ENCODE measurements at regions not wholly inside any gene's neighbourhood (a gene's known extent, or its start where the extent isn't known, plus 50 kb on each side); places are given as distances from the start of the nearest gene placed in this dataset.
"Not testable (repeated sequence)": the region's sequence is repeated elsewhere in the genome, so short reads cannot be mapped to it uniquely, and the experiment has no call there.

DNA sequence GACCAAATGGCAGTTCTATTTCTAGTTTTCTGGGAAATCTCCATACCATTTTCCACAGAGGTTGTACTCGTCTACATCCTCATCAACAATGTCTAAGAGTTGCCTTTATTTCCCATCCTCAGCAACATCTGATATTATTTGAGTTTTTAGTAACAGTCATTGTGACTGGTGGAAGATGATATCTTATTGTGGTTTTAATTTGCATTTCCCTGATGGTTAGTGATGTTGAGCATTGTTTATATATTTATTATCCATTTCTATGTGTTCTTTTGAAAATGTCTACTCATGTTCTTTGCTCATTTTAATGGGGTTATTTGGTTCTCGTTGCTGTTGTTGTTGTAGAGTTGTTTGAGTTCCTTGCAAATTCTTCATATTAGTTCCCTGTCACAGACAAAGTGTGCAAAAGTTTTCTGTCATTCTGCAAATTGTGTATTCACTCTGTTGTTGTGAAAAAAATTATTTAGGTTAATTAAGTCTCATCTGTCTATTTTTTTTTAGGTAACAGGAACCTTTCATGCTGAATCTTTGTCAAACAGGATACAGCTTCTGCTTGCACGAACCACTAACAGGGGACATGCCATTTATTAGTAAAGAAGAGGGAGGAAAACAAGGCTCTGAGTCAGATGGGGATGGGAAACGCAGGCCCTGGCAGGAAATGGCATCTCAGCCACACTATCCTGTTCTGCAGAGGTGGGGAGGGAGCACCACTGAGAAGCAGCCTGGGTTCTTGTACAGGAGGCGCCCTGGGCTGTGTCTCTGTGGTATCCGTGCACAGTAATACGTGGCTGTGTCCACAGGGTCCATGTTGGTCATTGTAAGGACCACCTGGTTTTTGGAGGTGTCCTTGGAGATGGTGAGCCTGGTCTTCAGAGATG is 1196.7 kb downstream of the TMEM121 start:
- H3K4me3 ChIP-seq; H3K9me3 ChIP-seq; H3K36me3 ChIP-seq (ENCODE audit: low read depth); ATAC-seq; DNase-seq; intact Hi-C loops (cut with DNase I, micrococcal nuclease); H3K4me1 ChIP-seq (ENCODE audit: low read depth): not testable (repeated sequence)

DNA sequence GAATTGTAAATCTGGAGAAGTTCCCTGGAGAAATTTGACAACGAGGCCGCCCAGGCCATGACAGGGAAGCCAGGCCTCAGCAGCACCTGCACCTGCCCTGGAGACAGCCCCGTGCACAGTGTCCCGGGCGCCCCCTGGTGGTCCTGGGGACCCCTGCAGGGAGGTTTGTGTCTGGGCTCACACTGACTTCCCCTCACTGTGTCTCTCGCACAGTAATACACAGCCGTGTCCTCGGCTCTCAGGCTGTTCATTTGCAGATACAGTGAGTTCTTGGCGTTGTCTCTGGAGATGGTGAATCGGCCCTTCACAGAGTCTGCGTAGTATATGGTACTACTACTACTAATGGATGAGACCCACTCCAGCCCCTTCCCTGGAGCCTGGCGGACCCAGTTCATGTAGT is 1201.6 kb downstream of the TMEM121 start:
- H3K9me3 ChIP-seq; intact Hi-C loops (cut with DNase I, micrococcal nuclease); H3K4me1 ChIP-seq (ENCODE audit: low read depth); ATAC-seq; H3K4me3 ChIP-seq; H3K36me3 ChIP-seq (ENCODE audit: low read depth); DNase-seq: not testable (repeated sequence)

DNA sequence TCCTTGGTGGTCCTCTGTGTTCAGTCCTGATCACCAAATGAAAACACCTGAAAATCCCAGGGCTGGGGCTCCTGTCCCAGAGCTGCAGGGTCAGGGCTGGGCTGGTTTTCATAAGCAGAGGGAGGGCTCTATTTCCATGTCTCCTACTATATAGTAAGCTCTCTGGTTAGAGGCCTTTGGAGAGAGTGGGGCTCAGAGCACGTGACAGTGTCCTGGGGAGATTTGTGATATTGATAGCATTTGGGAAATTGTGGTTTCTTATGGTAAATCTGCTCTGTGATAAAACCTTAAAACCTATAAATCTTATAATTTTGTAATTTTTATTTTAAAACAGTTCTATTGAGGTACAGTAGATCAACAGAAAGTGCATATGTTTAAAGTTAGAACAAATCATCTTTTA is 1202.2 kb downstream of the TMEM121 start:
- intact Hi-C loops (cut with DNase I, micrococcal nuclease): no loop called here
- no peak for ATAC-seq

DNA sequence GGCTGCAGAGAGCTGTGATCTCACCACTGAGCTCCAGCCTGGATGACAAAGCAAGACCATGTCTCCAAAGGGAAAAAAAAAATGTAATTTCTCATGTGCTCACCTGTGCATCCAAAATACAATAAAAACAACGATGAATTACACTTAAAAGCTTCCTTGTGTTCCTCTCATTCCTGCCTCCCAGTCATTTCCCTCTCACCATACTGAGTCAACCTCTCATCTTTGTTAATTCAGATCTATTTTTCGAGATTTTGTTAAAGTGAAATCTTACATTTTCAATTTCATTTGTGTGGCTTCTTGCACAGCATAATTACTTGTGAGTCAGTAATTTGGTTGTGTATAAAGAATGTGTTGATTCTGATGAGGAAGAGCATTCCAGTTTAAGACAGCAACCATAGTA is 1203.2 kb downstream of the TMEM121 start:
- H3K9me3 ChIP-seq: no peaks in the 10 kb centered on the region
- H3K4me3 ChIP-seq: no peak overlapping the region
- ATAC-seq (no peak), DNase-seq (no peak)
- H3K4me1 ChIP-seq (ENCODE audit: low read depth): no peaks in the 10 kb centered on the region
- H3K36me3 ChIP-seq (ENCODE audit: low read depth): no peaks in the 10 kb centered on the region
- TF ChIP-seq, protein P1, sequence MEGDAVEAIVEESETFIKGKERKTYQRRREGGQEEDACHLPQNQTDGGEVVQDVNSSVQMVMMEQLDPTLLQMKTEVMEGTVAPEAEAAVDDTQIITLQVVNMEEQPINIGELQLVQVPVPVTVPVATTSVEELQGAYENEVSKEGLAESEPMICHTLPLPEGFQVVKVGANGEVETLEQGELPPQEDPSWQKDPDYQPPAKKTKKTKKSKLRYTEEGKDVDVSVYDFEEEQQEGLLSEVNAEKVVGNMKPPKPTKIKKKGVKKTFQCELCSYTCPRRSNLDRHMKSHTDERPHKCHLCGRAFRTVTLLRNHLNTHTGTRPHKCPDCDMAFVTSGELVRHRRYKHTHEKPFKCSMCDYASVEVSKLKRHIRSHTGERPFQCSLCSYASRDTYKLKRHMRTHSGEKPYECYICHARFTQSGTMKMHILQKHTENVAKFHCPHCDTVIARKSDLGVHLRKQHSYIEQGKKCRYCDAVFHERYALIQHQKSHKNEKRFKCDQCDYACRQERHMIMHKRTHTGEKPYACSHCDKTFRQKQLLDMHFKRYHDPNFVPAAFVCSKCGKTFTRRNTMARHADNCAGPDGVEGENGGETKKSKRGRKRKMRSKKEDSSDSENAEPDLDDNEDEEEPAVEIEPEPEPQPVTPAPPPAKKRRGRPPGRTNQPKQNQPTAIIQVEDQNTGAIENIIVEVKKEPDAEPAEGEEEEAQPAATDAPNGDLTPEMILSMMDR (IDR thresholded peaks at IDR 0.05): no peak
- intact Hi-C loops (cut with DNase I, micrococcal nuclease): no loop called here

More for the DNA sequence above, 1202.2 kb downstream of the TMEM121 start:
- no peaks in the 10 kb centered on the region for H3K4me1 ChIP-seq (ENCODE audit: low read depth)
- H3K4me3 ChIP-seq: no peak overlapping the region
- TF ChIP-seq, protein P1 (IDR thresholded peaks at IDR 0.05): no peak
- H3K36me3 ChIP-seq (ENCODE audit: low read depth): no peaks in the 10 kb centered on the region
- no peaks in the 10 kb centered on the region for H3K9me3 ChIP-seq
- DNase-seq: no peak

DNA sequence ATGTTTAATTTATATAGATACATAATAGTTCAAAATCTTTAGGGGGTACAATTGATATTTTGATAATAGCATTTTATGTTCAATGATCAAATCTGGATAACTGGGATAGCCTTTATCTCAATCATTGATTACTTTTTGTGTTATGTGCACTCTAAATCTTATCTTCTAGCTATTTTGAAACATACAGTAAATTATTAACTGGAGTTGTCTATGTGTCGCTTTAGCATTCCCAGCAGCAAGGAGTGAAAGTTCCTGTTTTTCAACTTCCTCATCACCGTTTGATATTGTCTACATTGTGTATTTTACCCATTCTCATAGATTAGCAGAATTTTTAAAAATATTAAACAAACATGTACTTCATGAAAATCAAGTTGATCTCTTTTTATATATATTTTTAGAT is 1207.4 kb downstream of the TMEM121 start:
- Histone ChIP-seq H3K4me1 (ENCODE audit: low read depth) (no peaks in the 10 kb centered on the region), H3K4me3 (no peak overlapping the region), H3K9me3 (no peaks in the 10 kb centered on the region), H3K36me3 (ENCODE audit: low read depth) (no peaks in the 10 kb centered on the region)
- no peak for ATAC-seq
- TF ChIP-seq, protein P1 (IDR thresholded peaks at IDR 0.05): no peak
- intact Hi-C loops (cut with DNase I, micrococcal nuclease): no loop called here
- DNase-seq: no peak

DNA sequence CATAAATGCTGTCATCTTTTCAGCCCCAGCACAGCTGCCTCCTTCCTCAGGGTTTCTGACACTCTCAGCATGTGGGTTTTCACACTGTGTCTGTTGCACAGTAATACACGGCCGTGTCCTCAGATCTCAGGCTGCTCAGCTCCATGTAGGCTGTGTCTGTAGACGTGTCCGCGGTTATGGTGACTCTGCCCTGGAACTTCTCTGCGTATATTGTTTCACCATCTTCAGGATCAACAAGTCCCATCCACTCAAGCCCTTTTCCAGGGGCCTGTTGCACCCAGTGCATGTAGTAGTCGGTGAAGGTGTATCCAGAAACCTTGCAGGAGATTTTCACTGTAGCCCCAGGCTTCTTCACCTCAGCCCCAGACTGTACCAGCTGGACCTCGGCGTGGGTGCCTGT is 1210.6 kb downstream of the TMEM121 start:
- TF ChIP-seq, protein P1 (IDR thresholded peaks at IDR 0.05): no peak
- no peaks in the 10 kb centered on the region for H3K36me3 ChIP-seq (ENCODE audit: low read depth)
- H3K4me3 ChIP-seq: no peak overlapping the region
- no peak for ATAC-seq
- DNase-seq: no peak
- H3K4me1 ChIP-seq (ENCODE audit: low read depth): no peaks in the 10 kb centered on the region
- H3K9me3 ChIP-seq: no peaks in the 10 kb centered on the region
- intact Hi-C loops (cut with DNase I, micrococcal nuclease): no loop called here

Measured in mucosa of descending colon (tissue), 3 donors.